ENCODE measurements at regions not wholly inside any gene's neighbourhood (a gene's known extent, or its start where the extent isn't known, plus 50 kb on each side); places are given as distances from the start of the nearest gene placed in this dataset.

DNA sequence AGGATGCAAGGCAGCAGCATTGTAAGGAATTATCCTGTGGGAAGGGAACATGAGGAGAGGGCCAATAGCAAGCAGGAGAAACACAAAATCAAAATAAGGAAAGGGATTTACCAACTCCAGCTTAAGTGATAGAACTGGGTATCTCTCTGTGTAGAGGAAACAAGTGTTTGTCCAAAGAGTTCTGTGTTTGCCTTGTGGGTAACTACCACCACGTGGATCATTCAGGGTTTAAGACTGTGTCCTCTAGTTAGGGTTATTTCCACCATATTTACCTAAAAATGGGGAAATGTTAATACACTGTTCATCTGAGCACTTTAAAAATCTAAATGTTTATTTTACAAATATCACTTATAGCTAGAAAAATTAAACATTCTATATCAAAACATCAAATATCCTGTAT is 283.3 kb downstream of the EIPR1 start:
- intact Hi-C loops (cut with DNase I), result no loop called here
- no peaks in the 10 kb centered on the region for H3K36me3 ChIP-seq
- H3K27me3 ChIP-seq (replicated peaks; ENCODE audit: insufficient read depth), result no peaks in the 10 kb centered on the region
- no peak for TF ChIP-seq POLR2A (IDR thresholded peaks at IDR 0.05)
- TF ChIP-seq POLR2AphosphoS5 (IDR thresholded peaks at IDR 0.05), result no peak
- TF ChIP-seq, protein P1, sequence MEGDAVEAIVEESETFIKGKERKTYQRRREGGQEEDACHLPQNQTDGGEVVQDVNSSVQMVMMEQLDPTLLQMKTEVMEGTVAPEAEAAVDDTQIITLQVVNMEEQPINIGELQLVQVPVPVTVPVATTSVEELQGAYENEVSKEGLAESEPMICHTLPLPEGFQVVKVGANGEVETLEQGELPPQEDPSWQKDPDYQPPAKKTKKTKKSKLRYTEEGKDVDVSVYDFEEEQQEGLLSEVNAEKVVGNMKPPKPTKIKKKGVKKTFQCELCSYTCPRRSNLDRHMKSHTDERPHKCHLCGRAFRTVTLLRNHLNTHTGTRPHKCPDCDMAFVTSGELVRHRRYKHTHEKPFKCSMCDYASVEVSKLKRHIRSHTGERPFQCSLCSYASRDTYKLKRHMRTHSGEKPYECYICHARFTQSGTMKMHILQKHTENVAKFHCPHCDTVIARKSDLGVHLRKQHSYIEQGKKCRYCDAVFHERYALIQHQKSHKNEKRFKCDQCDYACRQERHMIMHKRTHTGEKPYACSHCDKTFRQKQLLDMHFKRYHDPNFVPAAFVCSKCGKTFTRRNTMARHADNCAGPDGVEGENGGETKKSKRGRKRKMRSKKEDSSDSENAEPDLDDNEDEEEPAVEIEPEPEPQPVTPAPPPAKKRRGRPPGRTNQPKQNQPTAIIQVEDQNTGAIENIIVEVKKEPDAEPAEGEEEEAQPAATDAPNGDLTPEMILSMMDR (IDR thresholded peaks at IDR 0.05), result no peak
- 54% methylated on average over 1 of the region's 1 CpG for WGBS
- H3K9me3 ChIP-seq, result no peaks in the 10 kb centered on the region
- no peak overlapping the region for H3K4me3 ChIP-seq
- DNase-seq (ENCODE audit: low spot score), result no peak
- no peaks in the 10 kb centered on the region for H3K4me1 ChIP-seq (replicated peaks)
- H3K27ac ChIP-seq, result no peak overlapping the region

DNA sequence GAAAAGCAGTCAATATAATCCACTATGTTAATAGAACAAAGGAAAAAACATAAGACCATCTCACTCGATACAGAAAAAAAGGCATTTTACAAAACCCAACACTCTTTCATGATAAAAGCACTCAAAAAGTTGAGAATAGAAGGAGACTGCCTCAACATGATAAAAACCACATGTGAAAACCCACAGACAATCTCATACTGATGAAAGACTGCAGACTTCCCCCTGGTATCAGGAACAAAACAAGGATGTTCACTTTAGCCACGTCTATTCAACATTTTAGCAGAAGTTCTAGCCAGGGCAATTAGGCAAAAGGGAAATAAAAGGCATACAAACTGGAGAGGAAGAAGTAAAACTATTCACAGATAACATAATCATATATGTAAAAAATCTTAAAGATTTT is 285.9 kb downstream of the EIPR1 start:
- no peak for DNase-seq (ENCODE audit: low spot score)
- Histone ChIP-seq H3K36me3 (no peaks in the 10 kb centered on the region), H3K27ac (no peak overlapping the region), H3K27me3 (replicated peaks; ENCODE audit: insufficient read depth) (no peaks in the 10 kb centered on the region), H3K4me3 (no peak overlapping the region), H3K4me1 (replicated peaks) (no peaks in the 10 kb centered on the region), H3K9me3 (no peaks in the 10 kb centered on the region)
- intact Hi-C loops (cut with DNase I), result no loop called here
- WGBS, result 64% methylated on average over 2 of the region's 2 CpGs
- TF ChIP-seq, protein P1 (IDR thresholded peaks at IDR 0.05), result no peak
- TF ChIP-seq POLR2A (IDR thresholded peaks at IDR 0.05) (no peak), POLR2AphosphoS5 (IDR thresholded peaks at IDR 0.05) (no peak)

DNA sequence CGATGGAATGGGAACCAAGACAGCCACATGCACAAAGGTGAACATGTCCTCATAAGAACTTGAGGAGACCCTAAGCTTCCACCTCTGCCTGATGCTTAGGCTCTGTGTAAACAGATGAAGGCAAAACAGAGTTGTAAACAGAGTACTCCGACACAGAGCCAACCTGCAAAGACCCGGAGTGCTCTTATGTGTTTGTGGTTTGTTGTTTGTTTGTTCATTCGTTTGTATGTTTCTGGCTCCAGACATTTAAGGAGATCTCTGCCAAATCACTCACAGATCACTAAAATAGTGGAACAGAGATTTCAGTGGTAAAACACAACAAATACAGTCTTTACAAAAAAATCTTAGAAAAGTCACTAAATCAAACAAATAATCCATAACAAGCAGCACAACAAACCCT is 294.9 kb downstream of the EIPR1 start:
- DNase-seq (ENCODE audit: low spot score), result no peak
- intact Hi-C loops (cut with DNase I), result no loop called here
- H3K27me3 ChIP-seq (replicated peaks; ENCODE audit: insufficient read depth), result no peaks in the 10 kb centered on the region
- TF ChIP-seq, protein P1 (IDR thresholded peaks at IDR 0.05), result no peak
- TF ChIP-seq POLR2A (IDR thresholded peaks at IDR 0.05), result no peak
- no peak for TF ChIP-seq POLR2AphosphoS5 (IDR thresholded peaks at IDR 0.05)
- H3K4me1 ChIP-seq (replicated peaks), result no peaks in the 10 kb centered on the region
- H3K4me3 ChIP-seq, result no peak overlapping the region
- whole genome bisulfite sequencing, result 47% methylated on average over 4 of the region's 4 CpGs
- H3K36me3 ChIP-seq, result no peaks in the 10 kb centered on the region
- no peak overlapping the region for H3K27ac ChIP-seq
- H3K9me3 ChIP-seq, result no peaks in the 10 kb centered on the region

DNA sequence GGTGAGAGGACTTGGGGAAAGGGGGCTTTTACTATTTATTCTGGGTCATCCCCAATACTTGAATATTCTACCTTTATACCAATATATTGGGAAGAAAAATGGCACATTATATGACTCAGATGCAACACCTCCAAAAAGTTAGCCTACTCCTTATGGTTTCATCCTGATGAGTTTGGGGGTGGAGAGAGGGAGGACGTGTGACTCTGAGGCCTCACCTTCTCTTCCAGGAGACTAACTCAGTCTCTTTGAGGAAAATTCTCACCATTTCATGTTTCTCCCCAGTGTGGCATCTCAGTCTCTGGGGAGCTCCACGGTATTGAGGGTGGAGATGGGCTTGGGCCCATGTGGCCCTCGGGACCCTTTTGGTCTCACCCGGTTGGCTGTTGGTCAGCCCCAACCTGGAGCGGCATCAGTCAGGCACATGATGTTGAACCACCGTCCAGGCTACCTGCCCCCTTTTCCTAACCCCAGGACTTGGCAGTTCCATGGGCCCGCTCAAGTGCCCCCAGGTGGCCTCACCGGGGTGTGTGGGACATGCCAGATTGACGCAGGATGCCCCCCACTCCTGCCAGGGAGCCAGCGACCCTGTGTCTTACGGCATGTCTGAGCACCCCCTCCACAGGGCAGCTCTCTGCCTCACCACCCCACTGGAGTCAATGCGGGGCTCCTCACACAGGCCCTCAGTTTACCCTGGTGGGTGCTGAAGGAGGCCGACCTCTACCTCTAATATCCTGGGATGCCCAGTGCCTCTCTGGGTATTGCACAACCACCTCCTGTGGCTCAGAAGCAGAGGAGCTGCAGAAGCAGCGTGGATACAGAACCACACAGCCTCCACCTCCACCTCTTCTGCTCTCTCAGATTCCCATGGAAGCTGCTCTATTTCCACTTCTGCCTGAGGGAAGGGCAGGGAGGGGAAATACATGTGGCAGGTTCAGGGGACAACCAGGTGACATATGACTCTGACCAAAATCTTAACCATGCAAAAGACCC is 297.4 kb downstream of the EIPR1 start:
- no peaks in the 10 kb centered on the region for H3K9me3 ChIP-seq
- H3K4me1 ChIP-seq (replicated peaks), result no peaks in the 10 kb centered on the region
- intact Hi-C loops (cut with DNase I), result no loop called here
- WGBS, result 96% methylated on average over 14 of the region's 14 CpGs
- no peaks in the 10 kb centered on the region for H3K27me3 ChIP-seq (replicated peaks; ENCODE audit: insufficient read depth)
- DNase-seq (ENCODE audit: low spot score), result no peak
- H3K4me3 ChIP-seq, result no peak overlapping the region
- TF ChIP-seq POLR2AphosphoS5 (IDR thresholded peaks at IDR 0.05), result no peak
- TF ChIP-seq, protein P1 (IDR thresholded peaks at IDR 0.05), result no peak
- no peak for TF ChIP-seq POLR2A (IDR thresholded peaks at IDR 0.05)
- no peak overlapping the region for H3K27ac ChIP-seq
- no peaks in the 10 kb centered on the region for H3K36me3 ChIP-seq

DNA sequence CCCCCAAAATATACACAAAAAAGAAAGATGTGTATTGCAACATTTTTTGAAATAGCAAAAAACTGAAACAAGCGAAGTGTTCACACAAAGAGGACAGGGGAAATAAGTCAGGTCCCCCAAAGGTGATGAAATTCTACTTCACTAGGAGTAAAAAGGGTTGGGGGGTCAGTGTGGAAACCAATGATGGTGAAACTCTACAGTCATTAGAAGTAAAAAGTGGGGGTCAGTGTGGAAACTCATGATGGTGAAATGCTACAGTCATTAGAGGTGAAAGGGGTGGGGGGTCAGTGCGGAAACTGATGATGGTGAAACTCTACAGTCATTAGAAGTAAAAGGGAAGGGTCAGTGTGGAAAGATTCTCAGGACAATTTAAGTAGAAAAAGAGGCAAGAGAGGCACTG is 298.2 kb downstream of the EIPR1 start:
- no peaks in the 10 kb centered on the region for H3K4me1 ChIP-seq (replicated peaks)
- H3K27me3 ChIP-seq (replicated peaks; ENCODE audit: insufficient read depth), result no peaks in the 10 kb centered on the region
- H3K4me3 ChIP-seq, result no peak overlapping the region
- intact Hi-C loops (cut with DNase I), result no loop called here
- H3K36me3 ChIP-seq, result no peaks in the 10 kb centered on the region
- H3K27ac ChIP-seq, result no peak overlapping the region
- TF ChIP-seq, protein P1 (IDR thresholded peaks at IDR 0.05), result no peak
- TF ChIP-seq POLR2A (IDR thresholded peaks at IDR 0.05), result no peak
- TF ChIP-seq POLR2AphosphoS5 (IDR thresholded peaks at IDR 0.05), result no peak
- no peaks in the 10 kb centered on the region for H3K9me3 ChIP-seq
- no peak for DNase-seq (ENCODE audit: low spot score)
- WGBS, result 88% methylated on average over 2 of the region's 2 CpGs
